Endothelial cell (in vitro differentiated cells): ENCODE measurements at regions not wholly inside any gene's neighbourhood (a gene's known extent, or its start where the extent isn't known, plus 50 kb on each side); places are given as distances from the start of the nearest gene placed in this dataset.

Source experiments
- DNase-seq: peaks from one replicate; pipeline ENCODE4 v3.0.0; 2021; ENCODE audit warnings: low spot score
- H3K27ac Mint-ChIP-seq: one replicate; pipeline ENCODE4 v1.8.0; 2021; ENCODE audit warnings: mixed read lengths, inconsistent platforms; ENCODE audit not compliant: unreplicated experiment
- H3K27me3 Mint-ChIP-seq: one replicate; pipeline ENCODE4 v1.8.0; 2021; ENCODE audit warnings: mild to moderate bottlenecking, moderate library complexity, mixed read lengths, inconsistent platforms; ENCODE audit not compliant: unreplicated experiment
- H3K36me3 Mint-ChIP-seq: one replicate; pipeline ENCODE4 v1.8.0; 2021; ENCODE audit warnings: mild to moderate bottlenecking, low read depth, mixed read lengths, inconsistent platforms; ENCODE audit not compliant: unreplicated experiment
- H3K4me1 Mint-ChIP-seq: one replicate; pipeline ENCODE4 v1.8.0; 2021; ENCODE audit warnings: mild to moderate bottlenecking, mixed read lengths, inconsistent platforms; ENCODE audit not compliant: unreplicated experiment
- H3K4me3 Mint-ChIP-seq: one replicate; pipeline ENCODE4 v1.8.0; 2021; ENCODE audit warnings: mild to moderate bottlenecking, mixed read lengths, inconsistent platforms; ENCODE audit not compliant: unreplicated experiment
- H3K9me3 Mint-ChIP-seq: one replicate; pipeline ENCODE4 v1.8.0; 2021; ENCODE audit warnings: mixed read lengths, inconsistent platforms; ENCODE audit not compliant: unreplicated experiment
- TF ChIP-seq, protein P1 (sequence below): fragments of 200-600 bp; sonication (generic); IDR thresholded peaks from one replicate; pipeline ENCODE4 v1.5.0; 2021; ENCODE audit warnings: antibody characterized with exemption; ENCODE audit not compliant: unreplicated experiment

DNA sequence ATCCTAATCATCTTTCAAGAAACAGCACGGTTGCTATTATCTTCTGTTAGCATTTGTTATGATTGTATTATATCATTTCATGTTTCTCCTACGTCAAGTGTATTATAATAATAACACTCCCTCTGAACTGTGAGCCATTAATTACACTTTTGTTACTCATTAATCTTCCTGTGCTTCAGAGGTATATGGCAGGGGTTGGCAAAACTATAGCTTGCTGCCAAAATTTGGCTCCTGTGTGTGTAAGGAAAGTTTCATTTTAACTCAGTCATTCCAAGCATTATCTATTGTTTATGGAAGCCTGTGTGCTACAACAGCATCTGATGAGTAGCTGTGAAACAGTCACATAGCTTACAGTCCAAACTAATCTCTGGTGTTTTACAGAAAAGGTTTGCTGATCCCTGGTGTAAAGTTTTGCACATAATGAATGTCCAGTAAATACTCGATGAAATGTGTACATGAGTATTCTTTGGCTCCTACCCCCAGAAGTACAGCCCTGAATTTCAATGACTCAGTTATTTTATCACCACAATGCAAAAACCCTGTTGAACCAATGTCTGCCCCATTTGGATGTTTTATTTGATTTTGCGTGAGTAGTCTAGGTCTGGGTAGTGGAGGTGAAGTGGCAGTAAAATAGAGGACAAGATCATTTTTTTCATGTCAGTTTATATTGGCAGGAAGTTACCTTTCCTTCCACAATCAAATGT lies 648.2 kb downstream of the MAT2B start:
- no peak overlapping the region for H3K4me3 Mint-ChIP-seq
- DNase-seq = no peak

DNA sequence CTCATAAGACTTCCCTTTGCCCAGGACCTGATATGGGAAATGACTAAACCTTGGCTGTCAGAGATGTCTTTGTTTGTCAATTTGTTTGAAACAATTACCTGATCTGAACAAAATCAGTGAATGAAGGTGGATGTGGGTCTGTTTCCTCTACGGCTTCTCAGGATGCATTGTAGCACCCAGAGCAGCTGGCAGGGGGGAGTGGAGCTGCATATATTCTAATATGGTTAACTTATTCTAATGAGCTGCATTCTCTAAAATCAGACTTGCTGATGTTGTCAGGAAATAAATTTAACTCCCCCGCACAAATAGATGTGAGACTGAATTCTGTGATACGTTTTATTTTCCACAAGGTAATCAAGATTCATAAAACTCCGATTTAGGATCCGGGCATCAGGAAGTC lies 665.4 kb downstream of the MAT2B start:
- TF ChIP-seq, protein P1, sequence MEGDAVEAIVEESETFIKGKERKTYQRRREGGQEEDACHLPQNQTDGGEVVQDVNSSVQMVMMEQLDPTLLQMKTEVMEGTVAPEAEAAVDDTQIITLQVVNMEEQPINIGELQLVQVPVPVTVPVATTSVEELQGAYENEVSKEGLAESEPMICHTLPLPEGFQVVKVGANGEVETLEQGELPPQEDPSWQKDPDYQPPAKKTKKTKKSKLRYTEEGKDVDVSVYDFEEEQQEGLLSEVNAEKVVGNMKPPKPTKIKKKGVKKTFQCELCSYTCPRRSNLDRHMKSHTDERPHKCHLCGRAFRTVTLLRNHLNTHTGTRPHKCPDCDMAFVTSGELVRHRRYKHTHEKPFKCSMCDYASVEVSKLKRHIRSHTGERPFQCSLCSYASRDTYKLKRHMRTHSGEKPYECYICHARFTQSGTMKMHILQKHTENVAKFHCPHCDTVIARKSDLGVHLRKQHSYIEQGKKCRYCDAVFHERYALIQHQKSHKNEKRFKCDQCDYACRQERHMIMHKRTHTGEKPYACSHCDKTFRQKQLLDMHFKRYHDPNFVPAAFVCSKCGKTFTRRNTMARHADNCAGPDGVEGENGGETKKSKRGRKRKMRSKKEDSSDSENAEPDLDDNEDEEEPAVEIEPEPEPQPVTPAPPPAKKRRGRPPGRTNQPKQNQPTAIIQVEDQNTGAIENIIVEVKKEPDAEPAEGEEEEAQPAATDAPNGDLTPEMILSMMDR = no peak
- no peaks in the 10 kb centered on the region for H3K9me3 Mint-ChIP-seq
- H3K27ac Mint-ChIP-seq = no peak overlapping the region
- H3K4me1 Mint-ChIP-seq = peaks cover 3% of the 10 kb centered on the region
- no peak for DNase-seq
- H3K4me3 Mint-ChIP-seq = no peak overlapping the region
- no peaks in the 10 kb centered on the region for H3K36me3 Mint-ChIP-seq
- H3K27me3 Mint-ChIP-seq = no peaks in the 10 kb centered on the region

More for the DNA sequence above, 648.2 kb downstream of the MAT2B start:
- TF ChIP-seq, protein P1 = no peak
- H3K36me3 Mint-ChIP-seq = no peaks in the 10 kb centered on the region
- no peaks in the 10 kb centered on the region for H3K4me1 Mint-ChIP-seq
- no peak overlapping the region for H3K27ac Mint-ChIP-seq
- H3K9me3 Mint-ChIP-seq = no peaks in the 10 kb centered on the region
- H3K27me3 Mint-ChIP-seq = no peaks in the 10 kb centered on the region

DNA sequence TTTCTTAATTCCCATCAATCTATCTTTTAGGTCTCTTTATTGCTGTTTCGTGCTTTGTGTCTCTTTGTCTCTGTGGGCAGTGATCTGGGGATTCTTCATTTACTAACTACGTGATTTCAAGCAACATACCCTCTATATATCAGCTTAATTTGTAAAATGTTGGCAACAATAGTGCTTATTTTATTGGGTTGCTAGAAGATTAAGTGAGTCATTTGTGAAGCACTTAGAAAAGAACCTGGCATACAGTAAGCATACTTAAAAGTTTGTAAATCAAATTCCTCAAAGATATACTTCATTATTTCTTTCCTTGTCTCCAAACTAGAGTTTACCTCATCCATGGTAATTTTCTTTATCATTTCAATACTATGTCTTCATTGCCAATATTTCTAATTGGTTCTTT lies 669.7 kb downstream of the MAT2B start:
- H3K27me3 Mint-ChIP-seq = no peaks in the 10 kb centered on the region
- peaks cover 3% of the 10 kb centered on the region for H3K4me1 Mint-ChIP-seq
- H3K9me3 Mint-ChIP-seq = no peaks in the 10 kb centered on the region
- no peak overlapping the region for H3K27ac Mint-ChIP-seq
- TF ChIP-seq, protein P1 = no peak
- no peaks in the 10 kb centered on the region for H3K36me3 Mint-ChIP-seq
- DNase-seq = no peak
- H3K4me3 Mint-ChIP-seq = no peak overlapping the region

DNA sequence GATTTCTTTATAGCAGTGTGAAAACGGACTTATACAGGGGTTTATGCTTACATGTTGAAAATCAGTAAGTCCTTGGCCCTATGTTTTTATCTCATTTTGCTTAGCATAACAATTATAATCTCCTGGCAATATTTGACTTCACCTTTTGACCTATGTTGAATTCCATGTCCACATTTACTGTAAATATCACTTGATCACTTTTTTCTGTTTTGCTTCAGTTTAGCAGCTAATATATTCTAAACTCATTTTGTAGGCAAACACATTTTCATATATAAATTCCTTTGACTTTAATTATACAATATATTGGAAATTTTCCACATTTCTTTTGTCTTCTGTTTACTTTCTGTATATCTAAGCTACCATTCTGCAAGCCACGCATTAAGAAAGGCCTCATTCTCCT lies 674.0 kb downstream of the MAT2B start:
- Mint-ChIP-seq H3K4me1 (no peaks in the 10 kb centered on the region), H3K27me3 (no peaks in the 10 kb centered on the region), H3K4me3 (no peak overlapping the region), H3K36me3 (no peaks in the 10 kb centered on the region), H3K27ac (no peak overlapping the region), H3K9me3 (no peaks in the 10 kb centered on the region)
- no peak for DNase-seq
- TF ChIP-seq, protein P1 = no peak

DNA sequence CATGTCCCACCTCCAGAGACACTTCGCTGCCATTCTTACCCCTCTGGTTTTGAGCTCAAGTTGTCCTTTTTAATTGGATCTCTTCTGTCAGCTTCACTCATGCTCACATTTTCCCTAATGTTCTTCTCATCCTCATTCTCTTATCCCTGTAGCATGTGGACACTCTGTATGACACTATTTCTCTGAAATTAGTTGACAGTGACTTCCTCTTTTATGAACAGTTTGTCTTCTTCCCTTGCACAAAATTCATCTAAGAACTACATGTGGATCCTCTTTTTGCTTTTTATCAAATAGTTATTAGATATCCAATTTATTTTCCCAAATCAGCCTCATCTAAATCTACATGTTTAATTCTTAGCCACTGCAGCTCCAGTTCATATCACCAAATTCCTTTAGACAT lies 676.2 kb downstream of the MAT2B start:
- Mint-ChIP-seq H3K9me3 (no peaks in the 10 kb centered on the region), H3K27me3 (no peaks in the 10 kb centered on the region), H3K4me3 (no peak overlapping the region), H3K36me3 (no peaks in the 10 kb centered on the region), H3K4me1 (no peaks in the 10 kb centered on the region), H3K27ac (no peak overlapping the region)
- TF ChIP-seq, protein P1 = no peak
- no peak for DNase-seq
